ENCODE measurements at regions not wholly inside any gene's neighbourhood (a gene's known extent, or its start where the extent isn't known, plus 50 kb on each side); places are given as distances from the start of the nearest gene placed in this dataset.

GRCh38 chr5:119301906-119302305 lies 53.9 kb upstream of the TNFAIP8 start:
- no peak for DNase-seq
- no peak overlapping the region for H3K9ac ChIP-seq (ENCODE audit: extremely low read depth, insufficient read length, low read length)
- H3K23ac ChIP-seq (ENCODE audit: insufficient read length, low read depth, low read length): no peak overlapping the region
- H3K9me3 ChIP-seq (ENCODE audit: control insufficient read depth, low read depth, low read length): no peaks in the 10 kb centered on the region
- H3K4me3 Mint-ChIP-seq: no peak overlapping the region
- no peaks in the 10 kb centered on the region for H3K79me2 ChIP-seq (ENCODE audit: insufficient read depth, low read length)
- H4K91ac ChIP-seq (ENCODE audit: insufficient read length, low read depth, low read length): no peak overlapping the region
- H3K14ac ChIP-seq (ENCODE audit: insufficient read depth, low read length): no peak overlapping the region
- no peak overlapping the region for H3K27ac Mint-ChIP-seq
- no peak overlapping the region for H3K27ac ChIP-seq (ENCODE audit: insufficient read length, low read depth, low read length)
- H4K8ac ChIP-seq (replicated peaks; ENCODE audit: insufficient read length, low read depth, low read length): no peak overlapping the region
- TF ChIP-seq CTCF (conservative IDR thresholded peaks at IDR 0.05): no peak
- H3K9me3 Mint-ChIP-seq: peaks cover 27% of the 10 kb centered on the region in 2 experiments
- H2AK5ac ChIP-seq (ENCODE audit: insufficient read length, low read length): no peak overlapping the region
- H3K4ac ChIP-seq (ENCODE audit: low read depth, low read length): no peak overlapping the region
- no peak overlapping the region for H3K18ac ChIP-seq (ENCODE audit: insufficient read length, low read depth, low read length)
- no peaks in the 10 kb centered on the region for H3K4me1 ChIP-seq (ENCODE audit: insufficient read depth, low read length)
- H4K5ac ChIP-seq (ENCODE audit: insufficient read length, low read depth, low read length): no peak overlapping the region
- peaks cover 3 to 4% of the 10 kb centered on the region in 2 experiments; a peak in 3 of 4 replicates for H3K4me1 Mint-ChIP-seq
- H3K27me3 Mint-ChIP-seq (ENCODE audit: low read depth): no peaks in the 10 kb centered on the region; the same call in 1 of the 2 replicates
- H3K79me1 ChIP-seq (ENCODE audit: insufficient read depth, low read depth, low read length, poor library complexity, severe bottlenecking): no peaks in the 10 kb centered on the region
- no peak overlapping the region for H2AFZ ChIP-seq (ENCODE audit: low read length)
- H3T11ph ChIP-seq (ENCODE audit: low read length): no peak overlapping the region
- no peaks in the 10 kb centered on the region for H3K23me2 ChIP-seq (ENCODE audit: insufficient read length, low read depth, low read length, poor library complexity, severe bottlenecking)
- H3K27me3 ChIP-seq (ENCODE audit: insufficient read depth, low read length): no peaks in the 10 kb centered on the region
- H2BK12ac ChIP-seq (ENCODE audit: insufficient read length, low read depth, low read length): no peak overlapping the region
- H4K20me1 ChIP-seq (ENCODE audit: control insufficient read depth, insufficient read depth, insufficient read length): no peaks in the 10 kb centered on the region
- H3K4me2 ChIP-seq (ENCODE audit: insufficient read depth, insufficient read length, low read length): no peak overlapping the region
- no peak overlapping the region for H2BK5ac ChIP-seq (ENCODE audit: insufficient read length, low read length)
- H3K56ac ChIP-seq (ENCODE audit: insufficient read length, low read depth, low read length): no peak overlapping the region
- H3K36me3 Mint-ChIP-seq (ENCODE audit: insufficient read depth in 1 of 3, low read depth in 3 of 3): peaks cover 6 to 25% (median 6%) of the 10 kb centered on the region in 3 experiments
- no peak overlapping the region for H2BK120ac ChIP-seq (ENCODE audit: low read depth, low read length, poor library complexity, severe bottlenecking)
- H2BK15ac ChIP-seq (ENCODE audit: low read depth, low read length): no peak overlapping the region
- H2BK20ac ChIP-seq (ENCODE audit: low read depth, low read length, poor library complexity, severe bottlenecking): no peak overlapping the region
